ENCODE measurements at regions not wholly inside any gene's neighbourhood (a gene's known extent, or its start where the extent isn't known, plus 50 kb on each side); places are given as distances from the start of the nearest gene placed in this dataset.
"Not testable (repeated sequence)": the region's sequence is repeated elsewhere in the genome, so short reads cannot be mapped to it uniquely, and the experiment has no call there.

DNA sequence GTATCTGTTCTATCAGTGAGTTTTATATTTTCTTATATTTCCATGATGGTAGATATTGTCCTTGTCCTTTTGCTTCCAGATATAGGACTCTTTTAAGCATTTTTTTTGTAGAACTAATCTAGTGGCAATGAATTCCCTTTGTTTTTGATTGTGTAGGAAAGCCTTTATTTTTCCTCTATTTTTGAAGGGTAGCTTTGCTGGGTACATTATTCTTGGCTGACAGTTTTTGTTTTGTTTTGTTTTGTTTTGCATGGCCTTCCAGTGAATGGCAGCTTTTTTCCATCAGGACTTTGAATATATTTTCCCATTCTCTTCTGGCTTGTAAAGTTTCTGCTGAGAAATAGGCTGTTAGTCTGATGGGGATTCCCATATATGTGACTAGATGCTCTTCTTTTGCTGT lies 70.2 kb upstream of the MUCL1 start:
- Histone ChIP-seq H3K9me2 (replicated peaks; ENCODE audit: insufficient read depth, low read length) (no peaks in the 10 kb centered on the region), H3K4me3 (ENCODE audit: low read length) (no peak overlapping the region), H2AFZ (ENCODE audit: low read length) (no peak overlapping the region), H3K36me3 (replicated peaks; ENCODE audit: insufficient read depth, low read length) (no peaks in the 10 kb centered on the region), H3K27me3 (replicated peaks; ENCODE audit: insufficient read depth, low read length) (no peaks in the 10 kb centered on the region), H3K79me2 (ENCODE audit: low read length) (no peaks in the 10 kb centered on the region), H3K9ac (ENCODE audit: low read length) (no peak overlapping the region), H4K20me1 (ENCODE audit: insufficient read depth, low read length) (no peaks in the 10 kb centered on the region), H3K4me1 (ENCODE audit: low read length) (no peaks in the 10 kb centered on the region), H3K4me2 (ENCODE audit: low read depth, low read length) (no peak overlapping the region), H3K27ac (ENCODE audit: low read length) (no peak overlapping the region), H3F3A (ENCODE audit: insufficient read depth, low read length) (no peaks in the 10 kb centered on the region), H3K9me3 (replicated peaks; ENCODE audit: insufficient read depth, low read length) (no peaks in the 10 kb centered on the region)
- DNase-seq = no peak
- TF ChIP-seq EZH2 (optimal IDR thresholded peaks at IDR 0.05; ENCODE audit: low read depth, low read length) = no peak

DNA sequence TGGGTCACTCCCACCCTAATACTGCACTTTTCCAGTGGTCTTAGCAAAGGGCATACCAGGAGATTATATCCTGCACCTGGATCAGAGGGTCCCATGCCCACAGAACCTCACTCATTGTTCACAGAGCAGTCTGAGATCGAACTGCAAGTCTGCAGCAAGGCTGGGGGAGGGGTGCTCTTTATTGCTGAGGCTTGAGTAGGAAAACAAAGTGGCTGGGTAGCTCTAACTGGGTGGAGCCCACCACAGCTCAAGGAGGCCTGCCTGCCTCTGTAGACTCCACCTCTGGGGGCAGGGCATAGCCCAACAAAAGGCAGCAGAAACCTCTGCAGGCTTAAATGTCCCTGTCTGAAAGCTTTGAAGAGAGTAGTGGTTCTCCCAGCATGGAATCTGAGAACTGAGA lies 77.3 kb upstream of the MUCL1 start:
- H3K4me2 ChIP-seq (ENCODE audit: low read depth, low read length); H3K9ac ChIP-seq (ENCODE audit: low read length); H3K4me3 ChIP-seq (ENCODE audit: low read length); H3K27ac ChIP-seq (ENCODE audit: low read length); H3K9me2 ChIP-seq (replicated peaks; ENCODE audit: insufficient read depth, low read length); H3F3A ChIP-seq (ENCODE audit: insufficient read depth, low read length); DNase-seq; H4K20me1 ChIP-seq (ENCODE audit: insufficient read depth, low read length); H3K36me3 ChIP-seq (replicated peaks; ENCODE audit: insufficient read depth, low read length); H3K4me1 ChIP-seq (ENCODE audit: low read length); H3K9me3 ChIP-seq (replicated peaks; ENCODE audit: insufficient read depth, low read length); H3K27me3 ChIP-seq (replicated peaks; ENCODE audit: insufficient read depth, low read length); H2AFZ ChIP-seq (ENCODE audit: low read length); H3K79me2 ChIP-seq (ENCODE audit: low read length): not testable (repeated sequence)

DNA sequence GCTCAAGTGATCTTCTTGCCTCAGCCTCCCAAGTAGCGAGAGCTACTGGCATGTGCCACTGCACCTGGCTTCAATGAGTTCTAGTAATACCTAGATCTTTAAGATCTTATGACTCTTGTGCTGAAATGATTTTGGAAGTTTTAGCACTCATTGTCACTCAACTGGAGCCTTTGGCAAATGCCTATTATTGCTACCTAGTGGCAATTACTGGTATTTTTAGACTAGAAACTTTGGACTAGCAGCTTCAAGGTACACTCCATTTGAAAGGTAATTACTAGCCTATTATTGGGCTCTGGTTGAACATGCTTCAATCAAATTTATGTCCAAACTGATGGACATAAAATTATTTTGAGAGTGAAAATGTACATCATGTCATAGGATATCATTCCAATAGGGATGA lies 80.7 kb upstream of the MUCL1 start:
- Histone ChIP-seq H3K9ac (ENCODE audit: low read length) (no peak overlapping the region), H3F3A (ENCODE audit: insufficient read depth, low read length) (no peaks in the 10 kb centered on the region), H3K4me3 (ENCODE audit: low read length) (no peak overlapping the region), H3K4me2 (ENCODE audit: low read depth, low read length) (no peak overlapping the region), H2AFZ (ENCODE audit: low read length) (no peak overlapping the region), H3K27me3 (replicated peaks; ENCODE audit: insufficient read depth, low read length) (no peaks in the 10 kb centered on the region), H3K9me2 (replicated peaks; ENCODE audit: insufficient read depth, low read length) (no peaks in the 10 kb centered on the region), H3K4me1 (ENCODE audit: low read length) (no peaks in the 10 kb centered on the region), H3K36me3 (replicated peaks; ENCODE audit: insufficient read depth, low read length) (no peaks in the 10 kb centered on the region), H3K27ac (ENCODE audit: low read length) (no peak overlapping the region), H4K20me1 (ENCODE audit: insufficient read depth, low read length) (no peaks in the 10 kb centered on the region), H3K79me2 (ENCODE audit: low read length) (no peaks in the 10 kb centered on the region), H3K9me3 (replicated peaks; ENCODE audit: insufficient read depth, low read length) (no peaks in the 10 kb centered on the region)
- DNase-seq = no peak
- TF ChIP-seq EZH2phosphoT487 (IDR thresholded peaks at IDR 0.05; ENCODE audit: low read length) (no peak), EZH2 (optimal IDR thresholded peaks at IDR 0.05; ENCODE audit: low read depth, low read length) (no peak)
- TF ChIP-seq, protein P1, sequence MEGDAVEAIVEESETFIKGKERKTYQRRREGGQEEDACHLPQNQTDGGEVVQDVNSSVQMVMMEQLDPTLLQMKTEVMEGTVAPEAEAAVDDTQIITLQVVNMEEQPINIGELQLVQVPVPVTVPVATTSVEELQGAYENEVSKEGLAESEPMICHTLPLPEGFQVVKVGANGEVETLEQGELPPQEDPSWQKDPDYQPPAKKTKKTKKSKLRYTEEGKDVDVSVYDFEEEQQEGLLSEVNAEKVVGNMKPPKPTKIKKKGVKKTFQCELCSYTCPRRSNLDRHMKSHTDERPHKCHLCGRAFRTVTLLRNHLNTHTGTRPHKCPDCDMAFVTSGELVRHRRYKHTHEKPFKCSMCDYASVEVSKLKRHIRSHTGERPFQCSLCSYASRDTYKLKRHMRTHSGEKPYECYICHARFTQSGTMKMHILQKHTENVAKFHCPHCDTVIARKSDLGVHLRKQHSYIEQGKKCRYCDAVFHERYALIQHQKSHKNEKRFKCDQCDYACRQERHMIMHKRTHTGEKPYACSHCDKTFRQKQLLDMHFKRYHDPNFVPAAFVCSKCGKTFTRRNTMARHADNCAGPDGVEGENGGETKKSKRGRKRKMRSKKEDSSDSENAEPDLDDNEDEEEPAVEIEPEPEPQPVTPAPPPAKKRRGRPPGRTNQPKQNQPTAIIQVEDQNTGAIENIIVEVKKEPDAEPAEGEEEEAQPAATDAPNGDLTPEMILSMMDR (IDR thresholded peaks at IDR 0.05; ENCODE audit: low read length) = no peak

DNA sequence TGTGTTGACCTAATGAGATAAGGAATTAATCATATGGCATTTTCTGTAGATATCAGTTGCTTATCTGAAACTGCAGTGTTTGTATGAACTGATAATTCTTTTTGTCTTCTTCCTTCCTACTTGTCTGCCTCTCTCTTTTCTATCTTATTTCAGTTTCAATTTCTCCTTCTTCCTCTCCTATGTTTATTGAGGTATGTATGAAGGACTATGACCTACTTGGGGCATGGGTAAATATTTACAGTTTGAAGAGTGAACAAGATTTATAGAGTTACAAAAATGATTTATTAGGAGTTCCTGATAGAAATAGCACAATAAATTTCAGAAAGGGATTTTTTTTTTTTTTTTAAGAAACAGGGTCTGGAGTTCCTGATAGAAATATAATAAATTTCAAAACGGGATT lies 88.7 kb upstream of the MUCL1 start:
- Histone ChIP-seq H3F3A (ENCODE audit: insufficient read depth, low read length) (peaks cover 5% of the 10 kb centered on the region; the same call in 1 of the 2 replicates), H3K36me3 (replicated peaks; ENCODE audit: insufficient read depth, low read length) (no peaks in the 10 kb centered on the region), H3K4me1 (ENCODE audit: low read length) (peaks cover 18% of the 10 kb centered on the region), H4K20me1 (ENCODE audit: insufficient read depth, low read length) (no peaks in the 10 kb centered on the region), H2AFZ (ENCODE audit: low read length) (no peak overlapping the region), H3K9me2 (replicated peaks; ENCODE audit: insufficient read depth, low read length) (no peaks in the 10 kb centered on the region), H3K4me3 (ENCODE audit: low read length) (no peak overlapping the region), H3K4me2 (ENCODE audit: low read depth, low read length) (no peak overlapping the region), H3K27ac (ENCODE audit: low read length) (no peak overlapping the region), H3K9me3 (replicated peaks; ENCODE audit: insufficient read depth, low read length) (no peaks in the 10 kb centered on the region), H3K27me3 (replicated peaks; ENCODE audit: insufficient read depth, low read length) (no peaks in the 10 kb centered on the region), H3K79me2 (ENCODE audit: low read length) (no peaks in the 10 kb centered on the region), H3K9ac (ENCODE audit: low read length) (no peak overlapping the region)
- no peak for TF ChIP-seq EZH2 (optimal IDR thresholded peaks at IDR 0.05; ENCODE audit: low read depth, low read length)
- TF ChIP-seq EZH2phosphoT487 (IDR thresholded peaks at IDR 0.05; ENCODE audit: low read length) = no peak
- TF ChIP-seq, protein P1 (IDR thresholded peaks at IDR 0.05; ENCODE audit: low read length) = no peak
- no peak for DNase-seq
